SK-N-SH treated with all-trans-retinoic acid at 6 μM for 48 hours (cell line): ENCODE measurements at regions not wholly inside any gene's neighbourhood (a gene's known extent, or its start where the extent isn't known, plus 50 kb on each side); places are given as distances from the start of the nearest gene placed in this dataset.

ENCODE experiments used
- ATAC-seq: fragments of 200-7000 bp; cut with Tn5 transposase; 3 replicates; pipeline ENCODE4 v1.9.1; 2020; ENCODE audit warnings: mild to moderate bottlenecking, moderate library complexity
- ARNTL ChIP-seq: fragments of 450-650 bp; formaldehyde crosslinking; IDR thresholded peaks from 2 replicates; pipeline ENCODE4 v1.5.0; 2020; ENCODE audit warnings: low read depth, mild to moderate bottlenecking, moderate library complexity, borderline replicate concordance
- BACH2 ChIP-seq: fragments of 250-450 bp; sonication (Bioruptor Pico); IDR thresholded peaks from 2 replicates; pipeline ENCODE4 v1.9.0; 2021; ENCODE audit warnings: mild to moderate bottlenecking, borderline replicate concordance
- CREB5 ChIP-seq: fragments of 250-450 bp; sonication (Bioruptor Pico); IDR thresholded peaks from 2 replicates; pipeline ENCODE4 v1.5.1; 2020; ENCODE audit warnings: low read depth, mild to moderate bottlenecking, moderate library complexity
- CSDC2 ChIP-seq: fragments of 250-450 bp; sonication (Bioruptor Pico); IDR thresholded peaks from 2 replicates; pipeline ENCODE4 v1.5.0; 2020; ENCODE audit warnings: mild to moderate bottlenecking, moderate library complexity
- CSRNP3 ChIP-seq: fragments of 250-450 bp; sonication (Bioruptor Pico); IDR thresholded peaks from 2 replicates; pipeline ENCODE4 v1.5.1; 2021; ENCODE audit warnings: mild to moderate bottlenecking, moderate library complexity
- GLIS3 ChIP-seq: fragments of 250-450 bp; sonication (Bioruptor Pico); IDR thresholded peaks from 2 replicates; pipeline ENCODE4 v1.5.0; 2020; ENCODE audit warnings: mild to moderate bottlenecking, moderate library complexity
- ISL1 ChIP-seq: fragments of 250-450 bp; sonication (Bioruptor Pico); IDR thresholded peaks from 2 replicates; pipeline ENCODE4 v2.1.2; 2022; ENCODE audit warnings: mild to moderate bottlenecking, moderate library complexity
- OSR1 ChIP-seq: fragments of 250-450 bp; sonication (Bioruptor Pico); IDR thresholded peaks from 2 replicates; pipeline ENCODE4 v1.8.0; 2022; ENCODE audit warnings: moderate library complexity, mild to moderate bottlenecking, inconsistent platforms
- PATZ1 ChIP-seq: fragments of 250-450 bp; sonication (Bioruptor Pico); IDR thresholded peaks from 2 replicates; pipeline ENCODE4 v1.8.0; 2020; ENCODE audit warnings: mild to moderate bottlenecking, moderate library complexity, borderline replicate concordance
- POU6F1 ChIP-seq: fragments of 250-450 bp; sonication (Bioruptor Pico); IDR thresholded peaks from 2 replicates; pipeline ENCODE4 v1.8.0; 2021; ENCODE audit warnings: low read depth, mild to moderate bottlenecking, moderate library complexity, borderline replicate concordance
- PPARA ChIP-seq: fragments of 250-450 bp; sonication (Bioruptor Pico); IDR thresholded peaks from 2 replicates; pipeline ENCODE4 v1.5.0; 2020; ENCODE audit warnings: mild to moderate bottlenecking, borderline replicate concordance
- RARB ChIP-seq: fragments of 250-450 bp; sonication (Bioruptor Pico); IDR thresholded peaks from 2 replicates; pipeline ENCODE4 v1.8.0; 2021; ENCODE audit warnings: mild to moderate bottlenecking, moderate library complexity
- SNAI2 ChIP-seq: fragments of 250-450 bp; sonication (Bioruptor Pico); IDR thresholded peaks from 2 replicates; pipeline ENCODE4 v1.5.0; 2020; ENCODE audit warnings: mild to moderate bottlenecking, moderate library complexity
- TOX ChIP-seq: fragments of 250-450 bp; sonication (Bioruptor Pico); IDR thresholded peaks from 2 replicates; pipeline ENCODE4 v1.8.0; 2021; ENCODE audit warnings: mild to moderate bottlenecking, moderate library complexity, borderline replicate concordance
- TSHZ2 ChIP-seq: fragments of 250-450 bp; sonication (Bioruptor Pico); IDR thresholded peaks from 2 replicates; pipeline ENCODE4 v1.5.0; 2020; ENCODE audit warnings: mild to moderate bottlenecking, moderate library complexity
- ZC3H10 ChIP-seq: fragments of 250-450 bp; sonication (Bioruptor Pico); IDR thresholded peaks from 2 replicates; pipeline ENCODE4 v1.5.1; 2021; ENCODE audit warnings: mild to moderate bottlenecking, moderate library complexity
- ZFP30 ChIP-seq: fragments of 450-650 bp; formaldehyde crosslinking; IDR thresholded peaks from 2 replicates; pipeline ENCODE4 v1.5.0; 2022; ENCODE audit warnings: mild to moderate bottlenecking, moderate library complexity
- ZNF565 ChIP-seq: fragments of 450-650 bp; formaldehyde crosslinking; conservative IDR thresholded peaks from 2 replicates; pipeline ENCODE4 v1.5.0; 2020; ENCODE audit warnings: low read depth, mild to moderate bottlenecking, moderate library complexity
- ZNF70 ChIP-seq: fragments of 450-650 bp; formaldehyde crosslinking; IDR thresholded peaks from 2 replicates; pipeline ENCODE4 v1.5.0; 2020; ENCODE audit warnings: mild to moderate bottlenecking, moderate library complexity

GRCh38 chr6:120496661-120497060, 837.6 kb downstream of the TBC1D32 start:
- ATAC-seq: no peak
- TF ChIP-seq ZNF565 (CRISPR knock-in tag) (no peak), ZNF70 (no peak), ISL1 (CRISPR knock-in tag) (no peak), CSDC2 (no peak), CREB5 (CRISPR knock-in tag) (no peak), TSHZ2 (CRISPR knock-in tag) (no peak), CSRNP3 (no peak), BACH2 (CRISPR knock-in tag) (no peak), GLIS3 (CRISPR knock-in tag) (no peak), TOX (CRISPR knock-in tag) (no peak), SNAI2 (no peak), ZC3H10 (CRISPR knock-in tag) (no peak), ARNTL (CRISPR knock-in tag) (no peak), POU6F1 (no peak), RARB (CRISPR knock-in tag) (no peak), PATZ1 (CRISPR knock-in tag) (no peak)

- no peak for TF ChIP-seq ZFP30 (CRISPR knock-in tag)
- no peak for TF ChIP-seq RARB (CRISPR knock-in tag)
- TF ChIP-seq TSHZ2 (CRISPR knock-in tag): no peak
- TF ChIP-seq OSR1: no peak
- no peak for TF ChIP-seq ISL1 (CRISPR knock-in tag)
- no peak for TF ChIP-seq ZNF565 (CRISPR knock-in tag)
- TF ChIP-seq PPARA (CRISPR knock-in tag): no peak
- TF ChIP-seq CSRNP3: no peak
- TF ChIP-seq, all 23 proteins: peak for 0
- no peak for ATAC-seq
Measured at GRCh38 chr6:120493505-120493904, 840.8 kb downstream of the TBC1D32 start.
